IMR-90 (cell line): ENCODE measurements at regions not wholly inside any gene's neighbourhood (a gene's known extent, or its start where the extent isn't known, plus 50 kb on each side); places are given as distances from the start of the nearest gene placed in this dataset.

Source experiments
- ATAC-seq: fragments of 200-7000 bp; cut with Tn5 transposase; 2 replicates; pipeline ENCODE4 v1.9.1; 2020; ENCODE audit warnings: low read depth, mild to moderate bottlenecking, moderate library complexity
- BruUV-seq: library from RNA; stranded (reverse); fragments of 400-500 nt; replicated peaks from 2 replicates; lab custom pipeline; 2021; lab: Mats Ljungman, UMichigan
- CTCF ChIA-PET: fragments of 300-600 bp; formaldehyde crosslinking; extraction: SDS; loops from one replicate; lab custom pipeline; 2021; ENCODE audit warnings: antibody characterized with exemption; lab: Yijun Ruan, JAX
- POLR2A ChIA-PET: fragments of 300-600 bp; sonication (Branson Sonifier 250); formaldehyde crosslinking; loops from one replicate; lab custom pipeline; 2022; ENCODE audit warnings: antibody characterized with exemption; ENCODE audit not compliant: unreplicated experiment; lab: Charles Lee
- DNase-seq: peaks from one replicate; pipeline ENCODE4 v3.0.0; 2013
- H2AFZ ChIP-seq: replicated peaks from 2 replicates; pipeline ENCODE3; 2013; ENCODE audit warnings: low read length, mild to moderate bottlenecking; ENCODE audit not compliant: poor library complexity
- H2AK5ac ChIP-seq: 2 replicates; pipeline ENCODE4 v1.6.1; 2013; ENCODE audit warnings: low read depth, low read length, inconsistent platforms
- H2AK9ac ChIP-seq: replicated peaks from 2 replicates; pipeline ENCODE3; 2013; ENCODE audit warnings: mild to moderate bottlenecking, low read depth, low read length, moderate library complexity; ENCODE audit not compliant: poor library complexity
- H2BK120ac ChIP-seq: 2 replicates; pipeline ENCODE4 v1.6.1; 2013; ENCODE audit warnings: low read depth, low read length, inconsistent platforms
- H2BK15ac ChIP-seq: 3 replicates; pipeline ENCODE4 v1.6.1; 2013; ENCODE audit warnings: low read depth, low read length, inconsistent platforms
- H2BK20ac ChIP-seq: 2 replicates; pipeline ENCODE4 v1.6.1; 2013; ENCODE audit warnings: low read depth, mild to moderate bottlenecking, inconsistent platforms, low read length, moderate library complexity
- H2BK5ac ChIP-seq: 2 replicates; pipeline ENCODE4 v1.6.1; 2013; ENCODE audit warnings: mild to moderate bottlenecking, low read depth, low read length, inconsistent platforms; ENCODE audit not compliant: poor library complexity, severe bottlenecking
- H3K14ac ChIP-seq: replicated peaks from 2 replicates; pipeline ENCODE4 v1.6.1; 2013; ENCODE audit warnings: low read depth, low read length, inconsistent platforms
- H3K18ac ChIP-seq: 2 replicates; pipeline ENCODE4 v1.6.1; 2013; ENCODE audit warnings: low read depth, low read length, control low read depth
- H3K23ac ChIP-seq: 2 replicates; pipeline ENCODE4 v1.6.1; 2013; ENCODE audit warnings: low read depth, low read length, inconsistent platforms
- H3K27ac ChIP-seq: 2 replicates; pipeline ENCODE4 v1.5.1; 2013; ENCODE audit warnings: mild to moderate bottlenecking, control low read depth, low read length; ENCODE audit not compliant: insufficient read depth
- H3K27me3 ChIP-seq: 2 replicates; pipeline ENCODE4 v1.6.1; 2013; ENCODE audit warnings: low read length; ENCODE audit not compliant: control insufficient read depth, insufficient read depth
- H3K36me3 ChIP-seq: 2 replicates; pipeline ENCODE4 v1.6.1; 2013; ENCODE audit warnings: low read length, mixed read lengths; ENCODE audit not compliant: control insufficient read depth, insufficient read depth
- H3K4ac ChIP-seq: 2 replicates; pipeline ENCODE4 v1.6.1; 2013; ENCODE audit warnings: low read depth, low read length, inconsistent platforms
- H3K4me1 ChIP-seq: 2 replicates; pipeline ENCODE4 v1.6.1; 2013; ENCODE audit warnings: low read length, mixed read lengths; ENCODE audit not compliant: control insufficient read depth, insufficient read depth
- H3K4me2 ChIP-seq: 2 replicates; pipeline ENCODE4 v1.6.1; 2013; ENCODE audit warnings: low read depth, mild to moderate bottlenecking, control low read depth, low read length, moderate library complexity
- H3K4me3 ChIP-seq: 2 replicates; pipeline ENCODE4 v1.5.1; 2013; ENCODE audit warnings: low read depth, mild to moderate bottlenecking, control low read depth, low read length, moderate library complexity; ENCODE audit not compliant: insufficient read depth
- H3K56ac ChIP-seq: 2 replicates; pipeline ENCODE4 v1.6.1; 2013; ENCODE audit warnings: low read length, inconsistent platforms; ENCODE audit not compliant: insufficient read depth; ENCODE audit errors: extremely low read depth
- H3K79me1 ChIP-seq, 2 experiments: 2 replicates each; pipeline ENCODE4 v1.6.1; 2013; ENCODE audit warnings: low read length in 2 of 2, inconsistent platforms in 1 of 2, low read depth in 1 of 2
- H3K9ac ChIP-seq: 2 replicates; pipeline ENCODE4 v1.6.1; 2013; ENCODE audit warnings: low read depth, low read length, control low read depth
- H3K9me1 ChIP-seq: 2 replicates; pipeline ENCODE4 v1.6.1; 2013; ENCODE audit warnings: low read length, inconsistent platforms; ENCODE audit not compliant: insufficient read depth
- H3K9me3 ChIP-seq: 2 replicates; pipeline ENCODE4 v1.6.1; 2013; ENCODE audit warnings: low read length; ENCODE audit not compliant: control insufficient read depth, insufficient read depth
- H4K20me1 ChIP-seq: 2 replicates; pipeline ENCODE4 v1.6.1; 2013; ENCODE audit warnings: low read length, inconsistent platforms; ENCODE audit not compliant: insufficient read depth
- H4K5ac ChIP-seq: 2 replicates; pipeline ENCODE4 v1.6.1; 2013; ENCODE audit warnings: mild to moderate bottlenecking, low read depth, low read length, control low read depth
- H4K8ac ChIP-seq, 2 experiments: 2 replicates each; pipeline ENCODE4 v1.6.1; 2013; ENCODE audit warnings: low read depth in 2 of 2, low read length in 2 of 2, control low read depth in 1 of 2, inconsistent platforms in 1 of 2
- H4K91ac ChIP-seq: 2 replicates; pipeline ENCODE4 v1.6.1; 2013; ENCODE audit warnings: low read depth, low read length, inconsistent platforms; ENCODE audit not compliant: insufficient read depth
- CEBPB ChIP-seq: IDR thresholded peaks from 2 replicates; pipeline ENCODE4 v1.6.1; 2012; ENCODE audit warnings: low read depth, low read length, improper control_type of control experiment
- MAFK ChIP-seq: IDR thresholded peaks from 2 replicates; pipeline ENCODE4 v1.6.1; 2012; ENCODE audit warnings: low read depth, low read length, improper control_type of control experiment
- POLR2A ChIP-seq: IDR thresholded peaks from 2 replicates; pipeline ENCODE4 v1.6.1; 2012; ENCODE audit warnings: mild to moderate bottlenecking, low read depth, low read length
- RAD21 ChIP-seq: IDR thresholded peaks from 2 replicates; pipeline ENCODE4 v1.6.1; 2012; ENCODE audit warnings: low read length, improper control_type of control experiment
- WGBS, 2 experiments: methylation state at CpG; one replicate each; pipeline versions ENCODE4 v1.1.5 to v1.1.7; 2013; ENCODE audit warnings: missing lambda C conversion rate in 2 of 2; ENCODE audit not compliant: insufficient read length in 1 of 2; ENCODE audit errors: extremely low coverage in 2 of 2; 5-methylcytosine and 5-hydroxymethylcytosine counted together
- dilution Hi-C: fragments of 300-500 bp; cut with HindIII; formaldehyde crosslinking; loops from one replicate; pipeline ENCODE4 v1.14.3; 2018; ENCODE audit warnings: low sequenced_read_pairs; ENCODE audit not compliant: unreplicated experiment
- in situ Hi-C: fragments of 300-500 bp; cut with MboI; formaldehyde crosslinking; loops from 3 replicates; pipeline ENCODE4 v1.14.3; 2019; ENCODE audit warnings: low sequenced_read_pairs, inconsistent platforms, mixed read lengths
- intact Hi-C: fragments of 100-400 bp; cut with micrococcal nuclease; formaldehyde crosslinking; loops from 2 replicates; pipeline ENCODE4 v1.10.0; 2022

DNA sequence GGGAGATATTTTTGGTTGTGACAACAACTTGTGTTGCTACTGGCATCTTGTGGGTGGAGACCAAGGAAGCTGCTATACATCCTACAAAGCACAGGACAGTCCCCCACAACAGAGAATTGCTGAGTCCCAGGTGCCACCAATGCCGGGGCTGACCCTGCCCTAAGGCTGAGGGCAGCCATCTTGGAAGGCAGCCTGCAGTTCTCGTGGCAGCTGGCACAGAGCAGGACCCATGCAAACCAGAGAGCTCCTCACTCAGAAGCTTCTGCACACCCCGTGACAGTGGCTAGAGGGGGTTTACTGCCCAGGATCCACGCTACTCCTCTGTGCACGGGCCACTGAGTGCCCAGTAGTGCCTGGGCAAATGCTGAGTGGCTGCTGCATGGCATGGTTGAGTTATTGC lies 143.4 kb downstream of the CTTN start:
- DNase-seq (no peak), ATAC-seq (no peak)
- no peak overlapping the region for H4K8ac ChIP-seq
- in situ Hi-C loops (no loop called here), intact Hi-C loops (no loop called here), dilution Hi-C loops (no loop called here)
- POLR2A ChIA-PET: no interaction called here
- H2AK5ac ChIP-seq: no peak overlapping the region
- H2BK5ac ChIP-seq: no peak overlapping the region
- no TSS peak for BruUV-seq
- no peak overlapping the region for H3K4me3 ChIP-seq
- H4K20me1 ChIP-seq: no peaks in the 10 kb centered on the region; the same call in 1 of the 2 replicates
- no peak overlapping the region for H2AFZ ChIP-seq
- no peaks in the 10 kb centered on the region for H3K27me3 ChIP-seq
- no peak overlapping the region for H2BK120ac ChIP-seq
- H3K4ac ChIP-seq: no peak overlapping the region
- no peak overlapping the region for H2BK15ac ChIP-seq
- H2AK9ac ChIP-seq: no peak overlapping the region
- H3K79me1 ChIP-seq: no peaks in the 10 kb centered on the region
- no peak overlapping the region for H3K9ac ChIP-seq
- no peak overlapping the region for H4K91ac ChIP-seq
- peaks cover 5% of the 10 kb centered on the region for H3K9me3 ChIP-seq
- TF ChIP-seq MAFK (no peak), RAD21 (no peak), POLR2A (no peak), CEBPB (no peak)
- no peak overlapping the region for H3K27ac ChIP-seq
- 60% methylated on average over 1 of the region's 5 CpGs; no CpG with 5 or more reads in 1 of the 2 experiments for WGBS, 2 experiments
- no peak overlapping the region for H4K5ac ChIP-seq
- H3K14ac ChIP-seq: no peak overlapping the region
- CTCF ChIA-PET: no interaction called here
- H3K56ac ChIP-seq: no peak overlapping the region
- H3K23ac ChIP-seq: no peak overlapping the region
- H2BK20ac ChIP-seq: no peak overlapping the region
- no peak overlapping the region for H3K4me2 ChIP-seq
- no peak overlapping the region for H3K18ac ChIP-seq
- H3K4me1 ChIP-seq: no peaks in the 10 kb centered on the region; the same call in 1 of the 2 replicates
- no peaks in the 10 kb centered on the region for H3K36me3 ChIP-seq
- no peaks in the 10 kb centered on the region for H3K9me1 ChIP-seq
